ENCODE measurements at regions not wholly inside any gene's neighbourhood (a gene's known extent, or its start where the extent isn't known, plus 50 kb on each side); places are given as distances from the start of the nearest gene placed in this dataset.

GRCh38 chr21:27534206-27534605, 567.3 kb upstream of the ADAMTS5 start:
- no peaks in the 10 kb centered on the region for H4K20me1 ChIP-seq (ENCODE audit: insufficient read depth, poor library complexity, severe bottlenecking)
- DNase-seq (ENCODE audit: low spot score), result no peak
- no peak overlapping the region for H3K4me3 ChIP-seq
- H3K9me2 ChIP-seq (replicated peaks; ENCODE audit: insufficient read depth), result no peaks in the 10 kb centered on the region
- H3K36me3 ChIP-seq (replicated peaks; ENCODE audit: insufficient read depth, low read depth), result no peaks in the 10 kb centered on the region
- 81% methylated on average over 2 of the region's 2 CpGs for WGBS (ENCODE audit: low lambda C conversion rate, missing lambda C conversion rate)
- H2AFZ ChIP-seq, result no peak overlapping the region
- no peak overlapping the region for H3K27ac ChIP-seq
- no peaks in the 10 kb centered on the region for H3K79me2 ChIP-seq
- no peak for TF ChIP-seq CTCF (IDR thresholded peaks at IDR 0.05; ENCODE audit: poor library complexity)
- TF ChIP-seq EZH2 (IDR thresholded peaks at IDR 0.05; ENCODE audit: borderline replicate concordance), result no peak
- TF ChIP-seq EZH2phosphoT487 (IDR thresholded peaks at IDR 0.05; ENCODE audit: low read depth, severe bottlenecking, unreplicated experiment), result no peak
- no peaks in the 10 kb centered on the region for H3K4me1 ChIP-seq (ENCODE audit: insufficient read depth)
- H3K9me3 ChIP-seq (ENCODE audit: low read depth), result no peaks in the 10 kb centered on the region
- H3K27me3 ChIP-seq, result no peaks in the 10 kb centered on the region
- no peak overlapping the region for H3K4me2 ChIP-seq

GRCh38 chr21:27532076-27532475, 565.2 kb upstream of the ADAMTS5 start:
- no peaks in the 10 kb centered on the region for H3K79me2 ChIP-seq
- no peaks in the 10 kb centered on the region for H3K9me3 ChIP-seq (ENCODE audit: low read depth)
- TF ChIP-seq CTCF (IDR thresholded peaks at IDR 0.05; ENCODE audit: poor library complexity) (no peak), EZH2phosphoT487 (IDR thresholded peaks at IDR 0.05; ENCODE audit: low read depth, severe bottlenecking, unreplicated experiment) (no peak), EZH2 (IDR thresholded peaks at IDR 0.05; ENCODE audit: borderline replicate concordance) (no peak)
- peak overlapping the region; percentile 9 for H3K27ac ChIP-seq
- H3K36me3 ChIP-seq (replicated peaks; ENCODE audit: insufficient read depth, low read depth), result no peaks in the 10 kb centered on the region
- H3K4me1 ChIP-seq (ENCODE audit: insufficient read depth), result no peaks in the 10 kb centered on the region
- H4K20me1 ChIP-seq (ENCODE audit: insufficient read depth, poor library complexity, severe bottlenecking), result no peaks in the 10 kb centered on the region
- no peaks in the 10 kb centered on the region for H3K27me3 ChIP-seq
- peak; percentile 46 for DNase-seq (ENCODE audit: low spot score)
- no peaks in the 10 kb centered on the region for H3K9me2 ChIP-seq (replicated peaks; ENCODE audit: insufficient read depth)
- 63% methylated on average over 6 of the region's 6 CpGs for WGBS (ENCODE audit: low lambda C conversion rate, missing lambda C conversion rate)
- no peak overlapping the region for H3K4me2 ChIP-seq
- no peak overlapping the region for H2AFZ ChIP-seq
- no peak overlapping the region for H3K4me3 ChIP-seq

- no peak overlapping the region for H3K4me3 ChIP-seq
- no peaks in the 10 kb centered on the region for H4K20me1 ChIP-seq (ENCODE audit: insufficient read depth, poor library complexity, severe bottlenecking)
- 61% methylated on average over 1 of the region's 1 CpG for WGBS (ENCODE audit: low lambda C conversion rate, missing lambda C conversion rate)
- H3K27me3 ChIP-seq, result no peaks in the 10 kb centered on the region
- TF ChIP-seq EZH2phosphoT487 (IDR thresholded peaks at IDR 0.05; ENCODE audit: low read depth, severe bottlenecking, unreplicated experiment) (no peak), EZH2 (IDR thresholded peaks at IDR 0.05; ENCODE audit: borderline replicate concordance) (no peak), CTCF (IDR thresholded peaks at IDR 0.05; ENCODE audit: poor library complexity) (no peak)
- H3K27ac ChIP-seq, result no peak overlapping the region
- no peaks in the 10 kb centered on the region for H3K9me3 ChIP-seq (ENCODE audit: low read depth)
- H3K79me2 ChIP-seq, result no peaks in the 10 kb centered on the region
- H3K4me1 ChIP-seq (ENCODE audit: insufficient read depth), result no peaks in the 10 kb centered on the region
- H3K4me2 ChIP-seq, result no peak overlapping the region
- no peaks in the 10 kb centered on the region for H3K36me3 ChIP-seq (replicated peaks; ENCODE audit: insufficient read depth, low read depth)
- no peak for DNase-seq (ENCODE audit: low spot score)
- no peak overlapping the region for H2AFZ ChIP-seq
- H3K9me2 ChIP-seq (replicated peaks; ENCODE audit: insufficient read depth), result no peaks in the 10 kb centered on the region
These were observed 561.8 kb upstream of the ADAMTS5 start for GRCh38 chr21:27528697-27529096.

GRCh38 chr21:27526451-27526850, 559.6 kb upstream of the ADAMTS5 start:
- Histone ChIP-seq H3K4me3 (no peak overlapping the region), H2AFZ (no peak overlapping the region), H3K9me2 (replicated peaks; ENCODE audit: insufficient read depth) (no peaks in the 10 kb centered on the region), H3K27ac (no peak overlapping the region), H3K36me3 (replicated peaks; ENCODE audit: insufficient read depth, low read depth) (no peaks in the 10 kb centered on the region), H3K4me2 (no peak overlapping the region), H3K79me2 (no peaks in the 10 kb centered on the region), H3K4me1 (ENCODE audit: insufficient read depth) (no peaks in the 10 kb centered on the region), H4K20me1 (ENCODE audit: insufficient read depth, poor library complexity, severe bottlenecking) (no peaks in the 10 kb centered on the region), H3K27me3 (no peaks in the 10 kb centered on the region), H3K9me3 (ENCODE audit: low read depth) (no peaks in the 10 kb centered on the region)
- TF ChIP-seq CTCF (IDR thresholded peaks at IDR 0.05; ENCODE audit: poor library complexity) (no peak), EZH2 (IDR thresholded peaks at IDR 0.05; ENCODE audit: borderline replicate concordance) (no peak), EZH2phosphoT487 (IDR thresholded peaks at IDR 0.05; ENCODE audit: low read depth, severe bottlenecking, unreplicated experiment) (no peak)
- 85% methylated on average over 3 of the region's 3 CpGs for WGBS (ENCODE audit: low lambda C conversion rate, missing lambda C conversion rate)
- DNase-seq (ENCODE audit: low spot score), result no peak
